ENCODE measurements at regions not wholly inside any gene's neighbourhood (a gene's known extent, or its start where the extent isn't known, plus 50 kb on each side); places are given as distances from the start of the nearest gene placed in this dataset.
"Not testable (repeated sequence)": the region's sequence is repeated elsewhere in the genome, so short reads cannot be mapped to it uniquely, and the experiment has no call there.

DNA sequence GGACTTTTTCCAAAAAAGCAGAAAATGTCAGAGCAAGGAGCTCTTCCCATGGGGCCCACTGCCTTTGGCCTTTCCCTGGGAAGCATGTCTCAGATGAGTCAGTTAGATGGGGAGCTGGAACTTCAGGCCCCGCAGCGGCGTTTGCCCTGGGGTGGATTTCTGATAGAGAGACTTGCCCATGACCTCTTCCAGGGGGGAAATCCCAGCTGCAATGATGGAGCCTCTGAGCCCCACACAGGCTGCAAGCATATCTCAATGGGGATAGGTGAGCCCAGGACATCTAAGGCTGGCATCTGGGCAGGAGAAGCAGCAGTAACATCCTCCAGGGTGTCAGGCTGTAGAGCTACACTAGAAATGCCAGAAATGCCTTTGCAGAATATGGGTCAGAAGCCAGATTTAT is 269.2 kb upstream of the TCERG1L start:
- TF ChIP-seq, protein P1, sequence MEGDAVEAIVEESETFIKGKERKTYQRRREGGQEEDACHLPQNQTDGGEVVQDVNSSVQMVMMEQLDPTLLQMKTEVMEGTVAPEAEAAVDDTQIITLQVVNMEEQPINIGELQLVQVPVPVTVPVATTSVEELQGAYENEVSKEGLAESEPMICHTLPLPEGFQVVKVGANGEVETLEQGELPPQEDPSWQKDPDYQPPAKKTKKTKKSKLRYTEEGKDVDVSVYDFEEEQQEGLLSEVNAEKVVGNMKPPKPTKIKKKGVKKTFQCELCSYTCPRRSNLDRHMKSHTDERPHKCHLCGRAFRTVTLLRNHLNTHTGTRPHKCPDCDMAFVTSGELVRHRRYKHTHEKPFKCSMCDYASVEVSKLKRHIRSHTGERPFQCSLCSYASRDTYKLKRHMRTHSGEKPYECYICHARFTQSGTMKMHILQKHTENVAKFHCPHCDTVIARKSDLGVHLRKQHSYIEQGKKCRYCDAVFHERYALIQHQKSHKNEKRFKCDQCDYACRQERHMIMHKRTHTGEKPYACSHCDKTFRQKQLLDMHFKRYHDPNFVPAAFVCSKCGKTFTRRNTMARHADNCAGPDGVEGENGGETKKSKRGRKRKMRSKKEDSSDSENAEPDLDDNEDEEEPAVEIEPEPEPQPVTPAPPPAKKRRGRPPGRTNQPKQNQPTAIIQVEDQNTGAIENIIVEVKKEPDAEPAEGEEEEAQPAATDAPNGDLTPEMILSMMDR (IDR thresholded peaks at IDR 0.05), result no peak
- Mint-ChIP-seq H3K9me3 (no peaks in the 10 kb centered on the region), H3K36me3 (ENCODE audit: low read depth) (no peaks in the 10 kb centered on the region), H3K4me1 (ENCODE audit: low read depth) (no peaks in the 10 kb centered on the region), H3K27me3 (no peaks in the 10 kb centered on the region), H3K27ac (no peak overlapping the region), H3K4me3 (no peak overlapping the region)
- no peak for ATAC-seq
- ChIA-PET CTCF (no interaction called here), POLR2A (no interaction called here)
- DNase-seq, result no peak
- intact Hi-C loops (cut with micrococcal nuclease), result no loop called here

DNA sequence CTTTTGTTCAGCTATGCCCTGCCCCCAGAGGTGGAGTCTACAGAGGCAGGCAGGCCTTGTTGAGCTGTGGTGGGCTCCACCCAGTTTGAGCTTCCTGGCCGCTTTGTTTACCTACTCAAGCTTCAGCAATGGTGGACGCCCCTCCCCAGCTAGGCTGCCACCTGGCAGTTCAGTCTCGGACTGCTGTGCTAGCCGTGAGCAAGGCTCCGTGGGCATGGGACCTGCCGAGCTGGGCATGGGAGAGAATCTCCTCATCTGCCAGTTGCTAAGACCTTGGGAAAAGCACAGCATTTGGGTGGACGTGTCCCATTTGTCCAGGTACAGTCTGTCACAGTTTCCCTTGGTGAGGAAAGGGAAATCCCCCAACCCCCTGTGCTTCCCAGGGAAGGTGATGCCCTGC is 270.0 kb upstream of the TCERG1L start:
- H3K4me3 Mint-ChIP-seq; intact Hi-C loops (cut with micrococcal nuclease); H3K9me3 Mint-ChIP-seq; CTCF ChIA-PET; H3K27me3 Mint-ChIP-seq; H3K36me3 Mint-ChIP-seq (ENCODE audit: low read depth); ATAC-seq; H3K27ac Mint-ChIP-seq; POLR2A ChIA-PET; DNase-seq; H3K4me1 Mint-ChIP-seq (ENCODE audit: low read depth): not testable (repeated sequence)

DNA sequence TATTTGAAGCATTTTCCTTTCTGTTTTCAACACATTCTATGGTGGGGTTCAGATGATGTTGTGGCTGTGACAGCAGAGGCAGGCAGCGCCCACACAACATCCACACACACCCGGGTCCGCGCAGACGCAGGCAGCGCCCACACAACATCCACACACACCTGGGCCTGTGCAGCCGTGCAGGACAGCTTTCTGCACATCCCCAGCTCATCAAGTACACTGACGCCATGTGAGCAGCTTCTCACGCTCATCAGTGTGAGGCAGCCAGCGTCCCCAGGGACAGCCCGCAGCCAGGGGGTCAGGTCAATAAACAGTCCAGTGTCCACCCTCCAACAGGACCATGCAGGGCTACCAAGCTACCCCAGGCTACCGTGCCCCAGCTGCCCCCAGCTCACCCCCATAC is 272.8 kb upstream of the TCERG1L start:
- Mint-ChIP-seq H3K36me3 (ENCODE audit: low read depth) (no peaks in the 10 kb centered on the region), H3K4me3 (no peak overlapping the region), H3K4me1 (ENCODE audit: low read depth) (no peaks in the 10 kb centered on the region), H3K27me3 (peaks cover 3% of the 10 kb centered on the region), H3K9me3 (no peaks in the 10 kb centered on the region), H3K27ac (no peak overlapping the region)
- ChIA-PET POLR2A (interaction anchor here (0.6 kb wide), 1 partner anchor 322 kb away, joined by 3 read pairs; no protein-coding TSS in a partner anchor), CTCF (no interaction called here)
- intact Hi-C loops (cut with micrococcal nuclease), result no loop called here
- ATAC-seq (no peak), DNase-seq (no peak)
- TF ChIP-seq, protein P1 (IDR thresholded peaks at IDR 0.05), result no peak

GRCh38 chr10:131585761-131586160 is 274.2 kb upstream of the TCERG1L start:
- no peak overlapping the region for H3K27ac Mint-ChIP-seq
- H3K4me3 Mint-ChIP-seq, result no peak overlapping the region
- TF ChIP-seq, protein P1 (IDR thresholded peaks at IDR 0.05), result no peak
- intact Hi-C loops (cut with micrococcal nuclease), result no loop called here
- ChIA-PET CTCF (no interaction called here), POLR2A (no interaction called here)
- H3K36me3 Mint-ChIP-seq (ENCODE audit: low read depth), result no peaks in the 10 kb centered on the region
- no peaks in the 10 kb centered on the region for H3K9me3 Mint-ChIP-seq
- DNase-seq (no peak), ATAC-seq (no peak)
- H3K27me3 Mint-ChIP-seq, result peaks cover 3% of the 10 kb centered on the region
- H3K4me1 Mint-ChIP-seq (ENCODE audit: low read depth), result no peaks in the 10 kb centered on the region

GRCh38 chr10:131586958-131587357 is 275.4 kb upstream of the TCERG1L start:
- ATAC-seq (no peak), DNase-seq (no peak)
- TF ChIP-seq, protein P1 (IDR thresholded peaks at IDR 0.05), result no peak
- Mint-ChIP-seq H3K4me3 (no peak overlapping the region), H3K36me3 (ENCODE audit: low read depth) (no peaks in the 10 kb centered on the region), H3K4me1 (ENCODE audit: low read depth) (no peaks in the 10 kb centered on the region), H3K27ac (no peak overlapping the region), H3K9me3 (no peaks in the 10 kb centered on the region), H3K27me3 (peaks cover 3% of the 10 kb centered on the region)
- ChIA-PET POLR2A (no interaction called here), CTCF (no interaction called here)
- intact Hi-C loops (cut with micrococcal nuclease), result no loop called here
